Trophoblast cell (in vitro differentiated cells and primary cell): ENCODE measurements at regions not wholly inside any gene's neighbourhood (a gene's known extent, or its start where the extent isn't known, plus 50 kb on each side); places are given as distances from the start of the nearest gene placed in this dataset.

Experiments
- DNase-seq, 2 donors: peaks; one replicate each; pipeline ENCODE4 v3.0.0-alpha.2; 2016
- H2AFZ ChIP-seq: 2 replicates; pipeline ENCODE4 v1.6.1; 2013; ENCODE audit warnings: low read length, moderate library complexity, mild to moderate bottlenecking; ENCODE audit not compliant: insufficient read depth, poor library complexity
- H2AK5ac ChIP-seq: 2 replicates; pipeline ENCODE4 v1.6.1; 2013; ENCODE audit warnings: mild to moderate bottlenecking, low read length
- H2BK120ac ChIP-seq: 2 replicates; pipeline ENCODE4 v1.6.1; 2013; ENCODE audit warnings: low read length, mild to moderate bottlenecking, moderate library complexity; ENCODE audit not compliant: insufficient read depth, poor library complexity
- H2BK12ac ChIP-seq: 2 replicates; pipeline ENCODE4 v1.6.1; 2013; ENCODE audit warnings: mild to moderate bottlenecking, low read length, moderate library complexity
- H2BK5ac ChIP-seq: 2 replicates; pipeline ENCODE4 v1.6.1; 2013; ENCODE audit warnings: low read length, low read depth, moderate library complexity, mild to moderate bottlenecking; ENCODE audit not compliant: poor library complexity
- H3K14ac ChIP-seq: 2 replicates; pipeline ENCODE4 v1.6.1; 2013; ENCODE audit warnings: mild to moderate bottlenecking, low read length
- H3K18ac ChIP-seq: 2 replicates; pipeline ENCODE4 v1.6.1; 2013; ENCODE audit warnings: mild to moderate bottlenecking, low read length
- H3K23ac ChIP-seq: 2 replicates; pipeline ENCODE4 v1.6.1; 2013; ENCODE audit warnings: low read length
- H3K27ac ChIP-seq: 2 replicates; pipeline ENCODE4 v1.5.1; 2013; ENCODE audit warnings: low read depth, mild to moderate bottlenecking, inconsistent platforms, low read length, moderate library complexity
- H3K27me3 ChIP-seq: 2 replicates; pipeline ENCODE4 v1.6.1; 2013; ENCODE audit warnings: inconsistent platforms, mild to moderate bottlenecking, low read length, moderate library complexity; ENCODE audit not compliant: insufficient read depth
- H3K36me3 ChIP-seq, 2 experiments: 1 replicate in 1 of 2; 2 replicates in 1 of 2; pipeline ENCODE4 v1.6.1; 2013; ENCODE audit warnings: low read length in 2 of 2, mild to moderate bottlenecking in 2 of 2, moderate library complexity in 1 of 2; ENCODE audit not compliant: insufficient read depth in 2 of 2, control insufficient read depth in 1 of 2
- H3K4ac ChIP-seq: 2 replicates; pipeline ENCODE4 v1.6.1; 2013; ENCODE audit warnings: low read depth, mild to moderate bottlenecking, low read length, moderate library complexity
- H3K4me1 ChIP-seq, 2 experiments: 1 replicate in 1 of 2; 2 replicates in 1 of 2; pipeline ENCODE4 v1.6.1; 2013; ENCODE audit warnings: low read length in 2 of 2, mild to moderate bottlenecking in 2 of 2, moderate library complexity in 1 of 2; ENCODE audit not compliant: insufficient read depth in 2 of 2, control insufficient read depth in 1 of 2
- H3K4me2 ChIP-seq: 2 replicates; pipeline ENCODE4 v1.6.1; 2013; ENCODE audit warnings: inconsistent platforms, mild to moderate bottlenecking, low read length, moderate library complexity
- H3K4me3 ChIP-seq: 2 replicates; pipeline ENCODE4 v1.5.1; 2013; ENCODE audit warnings: mild to moderate bottlenecking, low read depth, low read length, inconsistent platforms
- H3K79me1 ChIP-seq: one replicate; pipeline ENCODE4 v1.6.1; 2013; ENCODE audit warnings: low read length
- H3K79me2 ChIP-seq: 2 replicates; pipeline ENCODE4 v1.6.1; 2013; ENCODE audit warnings: low read length, mild to moderate bottlenecking; ENCODE audit not compliant: control insufficient read depth, insufficient read depth, poor library complexity
- H3K9ac ChIP-seq: 2 replicates; pipeline ENCODE4 v1.6.1; 2013; ENCODE audit warnings: mild to moderate bottlenecking, low read length
- H3K9me3 ChIP-seq: 2 replicates; pipeline ENCODE4 v1.6.1; 2013; ENCODE audit warnings: low read depth, mild to moderate bottlenecking, control low read depth, inconsistent platforms, low read length; ENCODE audit not compliant: insufficient read depth
- H4K12ac ChIP-seq: 2 replicates; pipeline ENCODE4 v1.6.1; 2013; ENCODE audit warnings: low read depth, mild to moderate bottlenecking, low read length, moderate library complexity
- H4K8ac ChIP-seq: 2 replicates; pipeline ENCODE4 v1.6.1; 2013; ENCODE audit warnings: low read depth, mild to moderate bottlenecking, low read length, moderate library complexity
- H4K91ac ChIP-seq: one replicate; pipeline ENCODE4 v1.6.1; 2013; ENCODE audit warnings: low read depth, mild to moderate bottlenecking, low read length, moderate library complexity
- WGBS: extraction: QIAGEN DNeasy Blood & Tissue Kit; methylation state at CpG from one replicate; pipeline ENCODE4 v1.1.7; 2013; ENCODE audit warnings: missing lambda C conversion rate; ENCODE audit not compliant: insufficient read length, insufficient coverage; ENCODE audit errors: extremely low coverage; 5-methylcytosine and 5-hydroxymethylcytosine counted together

DNA sequence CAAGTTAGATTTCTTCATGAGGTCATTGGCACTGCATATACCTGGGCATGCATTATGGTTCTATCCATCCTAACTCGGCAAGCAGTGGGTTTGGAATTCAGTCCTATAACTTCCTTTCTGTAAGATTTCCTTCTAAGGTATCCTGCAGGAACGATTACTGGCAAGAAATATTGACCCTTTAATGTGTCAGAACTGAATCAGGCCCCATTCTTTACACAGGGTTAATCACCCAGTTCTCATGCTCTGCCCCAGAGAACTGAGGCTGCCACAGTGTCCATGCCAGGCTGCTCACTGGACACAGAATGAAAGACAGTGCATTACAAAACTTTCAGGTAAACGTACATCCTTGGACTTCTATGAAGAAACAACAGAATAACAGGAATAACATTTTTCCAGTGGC is 108.9 kb downstream of the RPL22L1 start:
- no peak overlapping the region for H3K4me2 ChIP-seq
- H3K23ac ChIP-seq = no peak overlapping the region
- no CpG with 5 or more reads among the region's 3 CpGs for WGBS
- H3K14ac ChIP-seq = no peak overlapping the region
- peaks cover 1% of the 10 kb centered on the region for H3K79me1 ChIP-seq
- H2BK5ac ChIP-seq = no peak overlapping the region
- H2AFZ ChIP-seq = no peak overlapping the region
- no peaks in the 10 kb centered on the region for H3K27me3 ChIP-seq
- H3K4me1 ChIP-seq = peaks cover 0 to 2% of the 10 kb centered on the region in 2 experiments
- H3K9ac ChIP-seq = no peak overlapping the region
- H4K91ac ChIP-seq = no peak overlapping the region
- DNase-seq = no peak
- no peak overlapping the region for H3K27ac ChIP-seq
- H4K12ac ChIP-seq = no peak overlapping the region
- H3K36me3 ChIP-seq = no peaks in the 10 kb centered on the region
- H2BK120ac ChIP-seq = no peak overlapping the region
- H3K4me3 ChIP-seq = no peak overlapping the region
- H2AK5ac ChIP-seq = no peak overlapping the region
- no peak overlapping the region for H4K8ac ChIP-seq
- no peak overlapping the region for H3K18ac ChIP-seq
- no peaks in the 10 kb centered on the region for H3K9me3 ChIP-seq
- H3K79me2 ChIP-seq = no peaks in the 10 kb centered on the region
- no peak overlapping the region for H2BK12ac ChIP-seq
- H3K4ac ChIP-seq = no peak overlapping the region

DNA sequence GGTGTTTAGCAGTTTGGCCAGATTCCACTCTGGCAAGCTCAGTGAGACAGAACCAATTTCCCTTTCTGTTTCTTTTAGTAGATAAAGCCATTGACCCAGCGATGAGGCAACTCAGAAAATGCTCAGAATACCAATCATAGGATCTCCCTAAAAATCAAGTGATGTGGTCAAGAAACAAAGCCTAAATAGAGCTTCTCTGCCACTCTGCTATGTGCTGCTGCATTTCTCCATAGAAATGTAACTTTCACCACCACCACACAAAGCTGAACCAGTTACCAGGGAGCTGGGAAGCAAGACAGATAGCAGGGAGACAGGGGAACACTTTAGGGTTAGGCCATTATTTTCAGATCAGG is 109.8 kb downstream of the RPL22L1 start:
- WGBS = no CpG with 5 or more reads among the region's 1 CpG

DNA sequence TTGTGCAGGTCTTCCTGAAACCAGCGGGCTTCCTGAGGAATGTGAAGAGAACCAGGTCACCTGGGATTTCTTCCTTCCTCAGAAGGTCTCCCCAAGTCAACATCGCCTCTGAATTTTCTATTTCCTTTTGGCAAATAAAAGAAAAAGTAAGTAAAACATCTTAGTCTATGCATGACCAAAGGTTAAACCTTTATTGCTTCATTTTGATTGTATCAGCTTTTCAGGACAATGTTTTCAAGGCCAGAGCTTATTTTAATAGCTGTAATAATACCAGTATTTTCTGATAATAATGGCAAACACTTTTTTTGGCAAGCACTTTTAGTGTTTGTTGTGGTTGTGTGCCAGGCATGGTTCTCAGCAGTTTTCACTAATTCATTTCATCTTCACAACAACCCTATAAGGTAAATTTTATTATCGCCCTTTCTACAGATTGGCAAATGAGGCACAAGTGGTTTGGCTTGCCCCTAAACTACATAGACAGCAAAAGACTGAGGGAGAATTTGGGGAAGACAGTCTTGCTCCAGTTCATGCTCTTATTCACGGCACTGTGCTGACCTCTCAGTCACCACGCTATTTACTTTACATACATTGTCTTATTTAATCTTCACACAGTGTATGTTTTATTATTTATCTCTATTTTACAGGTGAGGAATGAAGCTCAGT is 110.4 kb downstream of the RPL22L1 start:
- no peak overlapping the region for H3K4me2 ChIP-seq
- H2BK5ac ChIP-seq = no peak overlapping the region
- no peaks in the 10 kb centered on the region for H3K27me3 ChIP-seq
- no peak overlapping the region for H3K4me3 ChIP-seq
- H4K8ac ChIP-seq = no peak overlapping the region
- H3K4me1 ChIP-seq = peaks cover 0 to 2% of the 10 kb centered on the region in 2 experiments
- H3K9me3 ChIP-seq = no peaks in the 10 kb centered on the region
- H4K91ac ChIP-seq = no peak overlapping the region
- no peak overlapping the region for H2AFZ ChIP-seq
- no peak overlapping the region for H2AK5ac ChIP-seq
- no peak overlapping the region for H3K4ac ChIP-seq
- no peak overlapping the region for H3K23ac ChIP-seq
- no peak overlapping the region for H3K14ac ChIP-seq
- no peak overlapping the region for H3K9ac ChIP-seq
- H3K27ac ChIP-seq = no peak overlapping the region
- no peak overlapping the region for H2BK120ac ChIP-seq
- no peaks in the 10 kb centered on the region for H3K79me2 ChIP-seq
- no peaks in the 10 kb centered on the region for H3K36me3 ChIP-seq
- H2BK12ac ChIP-seq = no peak overlapping the region
- H3K18ac ChIP-seq = no peak overlapping the region
- peaks cover 1% of the 10 kb centered on the region for H3K79me1 ChIP-seq
- no peak for DNase-seq
- WGBS = no CpG with 5 or more reads among the region's 5 CpGs
- no peak overlapping the region for H4K12ac ChIP-seq

More for the DNA sequence above, 109.8 kb downstream of the RPL22L1 start:
- H3K9me3 ChIP-seq = no peaks in the 10 kb centered on the region
- H3K4me3 ChIP-seq = no peak overlapping the region
- H3K79me2 ChIP-seq = no peaks in the 10 kb centered on the region
- H3K27me3 ChIP-seq = no peaks in the 10 kb centered on the region
- H2BK120ac ChIP-seq = no peak overlapping the region
- H3K36me3 ChIP-seq = no peaks in the 10 kb centered on the region
- H3K4me1 ChIP-seq = peaks cover 0 to 2% of the 10 kb centered on the region in 2 experiments
- no peak overlapping the region for H3K14ac ChIP-seq
- no peak overlapping the region for H3K23ac ChIP-seq
- no peak overlapping the region for H3K27ac ChIP-seq
- H2AK5ac ChIP-seq = no peak overlapping the region
- DNase-seq = peak in 1 of 2 donors; percentile 22
- H3K79me1 ChIP-seq = peaks cover 1% of the 10 kb centered on the region
- no peak overlapping the region for H3K9ac ChIP-seq
- no peak overlapping the region for H2AFZ ChIP-seq
- H2BK5ac ChIP-seq = no peak overlapping the region
- H4K91ac ChIP-seq = no peak overlapping the region
- H2BK12ac ChIP-seq = no peak overlapping the region
- no peak overlapping the region for H4K12ac ChIP-seq
- no peak overlapping the region for H3K4me2 ChIP-seq
- H3K18ac ChIP-seq = no peak overlapping the region
- H4K8ac ChIP-seq = no peak overlapping the region
- no peak overlapping the region for H3K4ac ChIP-seq

DNA sequence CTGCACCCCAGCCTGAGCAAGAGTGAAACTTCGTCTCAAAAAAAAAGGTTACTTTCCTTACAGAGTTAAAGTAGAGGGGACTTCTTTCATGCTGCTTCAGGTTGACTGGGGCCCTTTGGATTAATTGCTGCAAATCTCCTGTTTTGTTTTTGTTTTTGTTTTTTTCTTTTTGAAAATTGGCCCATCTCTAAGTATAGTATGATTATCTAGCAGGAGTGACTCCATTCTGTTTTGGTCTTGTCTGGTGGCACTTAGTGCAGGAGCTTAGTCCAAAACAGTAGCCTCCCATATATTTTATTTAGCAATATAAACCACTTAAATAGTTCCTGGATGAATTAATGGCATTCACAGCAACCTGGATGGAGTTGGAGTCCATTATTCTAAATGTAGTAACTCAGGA is 113.0 kb downstream of the RPL22L1 start:
- Histone ChIP-seq H2BK120ac (no peak overlapping the region), H3K9ac (no peak overlapping the region), H3K79me2 (no peaks in the 10 kb centered on the region), H3K23ac (no peak overlapping the region), H3K79me1 (no peaks in the 10 kb centered on the region), H3K4me3 (no peak overlapping the region), H3K27ac (no peak overlapping the region), H2AFZ (no peak overlapping the region), H3K9me3 (no peaks in the 10 kb centered on the region), H3K36me3 (no peaks in the 10 kb centered on the region), H3K4ac (no peak overlapping the region), H3K4me1 (peaks cover 2 to 3% of the 10 kb centered on the region in 2 experiments), H2BK12ac (no peak overlapping the region), H3K14ac (no peak overlapping the region), H3K4me2 (no peak overlapping the region), H4K8ac (no peak overlapping the region), H2BK5ac (no peak overlapping the region), H3K18ac (no peak overlapping the region), H2AK5ac (no peak overlapping the region), H4K91ac (no peak overlapping the region), H4K12ac (no peak overlapping the region), H3K27me3 (no peaks in the 10 kb centered on the region)
- WGBS = no CpG with 5 or more reads among the region's 1 CpG
- DNase-seq = no peak
